ENCODE measurements at regions not wholly inside any gene's neighbourhood (a gene's known extent, or its start where the extent isn't known, plus 50 kb on each side); places are given as distances from the start of the nearest gene placed in this dataset.

DNA sequence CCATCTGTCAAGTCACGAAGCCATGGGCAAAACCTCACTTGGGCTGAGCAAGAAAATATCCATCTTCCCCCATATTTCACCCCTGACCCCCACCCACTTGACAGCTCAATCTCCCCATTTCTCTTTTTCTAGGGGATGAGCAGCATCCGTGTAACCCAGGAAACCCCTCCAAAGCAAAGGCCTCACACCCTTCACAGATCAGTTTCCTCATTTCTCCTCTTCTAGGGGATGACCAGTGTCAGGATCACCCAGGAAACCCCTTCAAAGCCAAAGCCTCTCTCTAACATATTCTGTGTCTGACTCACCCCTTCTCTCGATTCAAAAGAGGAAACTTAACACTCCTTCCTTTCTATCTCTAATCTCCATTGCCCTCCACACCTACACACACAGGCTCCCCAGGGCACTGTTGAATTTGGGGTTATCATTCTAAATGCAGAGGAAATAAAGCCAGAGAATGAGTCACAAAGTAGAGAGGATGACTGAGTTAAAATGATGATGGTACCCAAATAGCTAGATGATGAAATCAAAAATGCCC lies 439.7 kb downstream of the BUD13 start:
- TF ChIP-seq, protein P1, sequence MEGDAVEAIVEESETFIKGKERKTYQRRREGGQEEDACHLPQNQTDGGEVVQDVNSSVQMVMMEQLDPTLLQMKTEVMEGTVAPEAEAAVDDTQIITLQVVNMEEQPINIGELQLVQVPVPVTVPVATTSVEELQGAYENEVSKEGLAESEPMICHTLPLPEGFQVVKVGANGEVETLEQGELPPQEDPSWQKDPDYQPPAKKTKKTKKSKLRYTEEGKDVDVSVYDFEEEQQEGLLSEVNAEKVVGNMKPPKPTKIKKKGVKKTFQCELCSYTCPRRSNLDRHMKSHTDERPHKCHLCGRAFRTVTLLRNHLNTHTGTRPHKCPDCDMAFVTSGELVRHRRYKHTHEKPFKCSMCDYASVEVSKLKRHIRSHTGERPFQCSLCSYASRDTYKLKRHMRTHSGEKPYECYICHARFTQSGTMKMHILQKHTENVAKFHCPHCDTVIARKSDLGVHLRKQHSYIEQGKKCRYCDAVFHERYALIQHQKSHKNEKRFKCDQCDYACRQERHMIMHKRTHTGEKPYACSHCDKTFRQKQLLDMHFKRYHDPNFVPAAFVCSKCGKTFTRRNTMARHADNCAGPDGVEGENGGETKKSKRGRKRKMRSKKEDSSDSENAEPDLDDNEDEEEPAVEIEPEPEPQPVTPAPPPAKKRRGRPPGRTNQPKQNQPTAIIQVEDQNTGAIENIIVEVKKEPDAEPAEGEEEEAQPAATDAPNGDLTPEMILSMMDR (IDR thresholded peaks at IDR 0.05; ENCODE audit: poor library complexity, severe bottlenecking): no peak
- TF ChIP-seq EZH2 (IDR thresholded peaks at IDR 0.05; ENCODE audit: borderline replicate concordance, insufficient read depth, low read length, poor library complexity, severe bottlenecking) (no peak), POLR2AphosphoS5 (IDR thresholded peaks at IDR 0.05) (no peak), MXI1 (conservative IDR thresholded peaks at IDR 0.05; ENCODE audit: poor library complexity, severe bottlenecking) (no peak), EP300 (conservative IDR thresholded peaks at IDR 0.05; ENCODE audit: poor library complexity, severe bottlenecking) (no peak), SMC3 (conservative IDR thresholded peaks at IDR 0.05; ENCODE audit: poor library complexity) (no peak), TAF1 (IDR thresholded peaks at IDR 0.05; ENCODE audit: low read depth) (no peak)
- TF ChIP-seq, protein P2, sequence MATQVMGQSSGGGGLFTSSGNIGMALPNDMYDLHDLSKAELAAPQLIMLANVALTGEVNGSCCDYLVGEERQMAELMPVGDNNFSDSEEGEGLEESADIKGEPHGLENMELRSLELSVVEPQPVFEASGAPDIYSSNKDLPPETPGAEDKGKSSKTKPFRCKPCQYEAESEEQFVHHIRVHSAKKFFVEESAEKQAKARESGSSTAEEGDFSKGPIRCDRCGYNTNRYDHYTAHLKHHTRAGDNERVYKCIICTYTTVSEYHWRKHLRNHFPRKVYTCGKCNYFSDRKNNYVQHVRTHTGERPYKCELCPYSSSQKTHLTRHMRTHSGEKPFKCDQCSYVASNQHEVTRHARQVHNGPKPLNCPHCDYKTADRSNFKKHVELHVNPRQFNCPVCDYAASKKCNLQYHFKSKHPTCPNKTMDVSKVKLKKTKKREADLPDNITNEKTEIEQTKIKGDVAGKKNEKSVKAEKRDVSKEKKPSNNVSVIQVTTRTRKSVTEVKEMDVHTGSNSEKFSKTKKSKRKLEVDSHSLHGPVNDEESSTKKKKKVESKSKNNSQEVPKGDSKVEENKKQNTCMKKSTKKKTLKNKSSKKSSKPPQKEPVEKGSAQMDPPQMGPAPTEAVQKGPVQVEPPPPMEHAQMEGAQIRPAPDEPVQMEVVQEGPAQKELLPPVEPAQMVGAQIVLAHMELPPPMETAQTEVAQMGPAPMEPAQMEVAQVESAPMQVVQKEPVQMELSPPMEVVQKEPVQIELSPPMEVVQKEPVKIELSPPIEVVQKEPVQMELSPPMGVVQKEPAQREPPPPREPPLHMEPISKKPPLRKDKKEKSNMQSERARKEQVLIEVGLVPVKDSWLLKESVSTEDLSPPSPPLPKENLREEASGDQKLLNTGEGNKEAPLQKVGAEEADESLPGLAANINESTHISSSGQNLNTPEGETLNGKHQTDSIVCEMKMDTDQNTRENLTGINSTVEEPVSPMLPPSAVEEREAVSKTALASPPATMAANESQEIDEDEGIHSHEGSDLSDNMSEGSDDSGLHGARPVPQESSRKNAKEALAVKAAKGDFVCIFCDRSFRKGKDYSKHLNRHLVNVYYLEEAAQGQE (IDR thresholded peaks at IDR 0.05; ENCODE audit: borderline replicate concordance): no peak

All from neural cell (in vitro differentiated cells).